ENCODE measurements at regions not wholly inside any gene's neighbourhood (a gene's known extent, or its start where the extent isn't known, plus 50 kb on each side); places are given as distances from the start of the nearest gene placed in this dataset.

DNA sequence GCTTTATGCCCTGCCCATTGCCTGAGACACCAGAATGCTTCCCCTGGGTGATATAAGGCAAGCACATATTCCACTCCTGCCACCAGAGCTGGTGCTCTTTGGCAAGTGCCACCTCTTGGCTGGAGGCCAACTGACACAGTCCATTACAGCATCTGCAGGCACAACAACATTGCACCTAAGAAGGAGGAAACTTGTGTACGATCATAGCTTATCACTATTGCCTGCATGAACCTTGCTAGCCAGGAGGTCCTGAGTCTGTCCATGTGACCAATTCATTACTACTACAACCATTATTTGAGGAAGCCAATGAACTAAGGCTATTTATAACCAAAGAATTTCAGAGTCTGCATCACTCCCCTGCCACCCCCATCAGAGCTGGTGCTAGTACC, 119.8 kb upstream of the SCAF11 start:
- TF ChIP-seq, protein P1, sequence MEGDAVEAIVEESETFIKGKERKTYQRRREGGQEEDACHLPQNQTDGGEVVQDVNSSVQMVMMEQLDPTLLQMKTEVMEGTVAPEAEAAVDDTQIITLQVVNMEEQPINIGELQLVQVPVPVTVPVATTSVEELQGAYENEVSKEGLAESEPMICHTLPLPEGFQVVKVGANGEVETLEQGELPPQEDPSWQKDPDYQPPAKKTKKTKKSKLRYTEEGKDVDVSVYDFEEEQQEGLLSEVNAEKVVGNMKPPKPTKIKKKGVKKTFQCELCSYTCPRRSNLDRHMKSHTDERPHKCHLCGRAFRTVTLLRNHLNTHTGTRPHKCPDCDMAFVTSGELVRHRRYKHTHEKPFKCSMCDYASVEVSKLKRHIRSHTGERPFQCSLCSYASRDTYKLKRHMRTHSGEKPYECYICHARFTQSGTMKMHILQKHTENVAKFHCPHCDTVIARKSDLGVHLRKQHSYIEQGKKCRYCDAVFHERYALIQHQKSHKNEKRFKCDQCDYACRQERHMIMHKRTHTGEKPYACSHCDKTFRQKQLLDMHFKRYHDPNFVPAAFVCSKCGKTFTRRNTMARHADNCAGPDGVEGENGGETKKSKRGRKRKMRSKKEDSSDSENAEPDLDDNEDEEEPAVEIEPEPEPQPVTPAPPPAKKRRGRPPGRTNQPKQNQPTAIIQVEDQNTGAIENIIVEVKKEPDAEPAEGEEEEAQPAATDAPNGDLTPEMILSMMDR (IDR thresholded peaks at IDR 0.05) = no peak
- ChIA-PET CTCF (interaction anchor here (0.9 to 3.2 kb wide), 5 partner anchors 15 to 960 kb away, joined by 3 to 22 read pairs (median 3); no protein-coding TSS in a partner anchor), POLR2A (interaction anchor here (1.1 kb wide), 1 partner anchor 15 kb away, joined by 5 read pairs; no protein-coding TSS in a partner anchor)
- ATAC-seq (ENCODE audit: low read depth) (no peak), DNase-seq (peak; percentile 17)
- H3K27me3 Mint-ChIP-seq = peaks cover 2% of the 10 kb centered on the region
- peaks cover 2% of the 10 kb centered on the region for H3K9me3 Mint-ChIP-seq
- peaks cover 49% of the 10 kb centered on the region for H3K4me1 Mint-ChIP-seq
- intact Hi-C loops (cut with micrococcal nuclease) = no loop called here
- H3K27ac Mint-ChIP-seq = peak overlapping the region; percentile 85
- no peak overlapping the region for H3K4me3 Mint-ChIP-seq
- no peaks in the 10 kb centered on the region for H3K36me3 Mint-ChIP-seq (ENCODE audit: low read depth)

DNA sequence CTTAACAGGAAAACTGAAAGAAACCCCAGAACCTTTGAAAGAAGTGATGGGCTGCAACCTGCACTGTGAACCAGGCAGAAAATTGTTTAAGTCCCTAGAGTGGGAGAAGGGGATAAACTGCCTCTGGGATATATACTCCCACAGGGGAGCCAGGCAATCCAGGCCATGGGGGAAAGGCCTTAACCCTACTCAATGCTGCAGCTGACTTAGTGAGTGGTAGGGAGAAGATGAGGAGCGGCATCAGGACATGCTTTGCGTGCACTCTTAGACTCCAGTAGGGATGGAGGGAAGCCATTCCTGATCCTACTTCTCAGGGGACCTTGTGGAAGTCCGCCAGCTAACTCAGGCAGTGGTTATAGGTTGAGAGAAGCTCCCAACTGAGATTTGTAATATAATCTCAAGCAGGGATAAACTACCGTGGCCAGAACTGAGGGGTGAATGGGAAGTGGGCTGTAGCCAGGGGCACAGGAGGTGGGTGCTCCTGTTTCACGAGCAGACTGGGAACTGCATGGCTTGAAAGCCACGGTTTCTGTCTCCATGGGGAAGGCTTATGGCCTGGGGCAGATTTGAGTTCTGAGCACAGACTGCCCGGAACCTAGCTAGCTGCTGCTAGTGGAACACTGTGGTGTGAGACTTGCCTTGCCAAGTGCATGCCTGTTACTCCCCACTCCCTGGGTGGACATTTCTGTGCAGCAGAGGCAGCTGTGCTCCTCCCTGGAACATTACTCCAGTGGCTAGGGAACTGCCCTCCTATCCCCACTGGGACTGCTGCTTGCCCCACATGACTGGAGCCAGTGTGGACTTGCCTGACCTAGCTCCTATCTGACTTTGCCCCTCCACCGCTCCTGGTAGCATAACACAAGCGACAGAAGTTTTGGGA, 119.2 kb upstream of the SCAF11 start:
- ChIA-PET POLR2A (interaction anchor here (1.0 to 1.7 kb wide), 6 partner anchors 15 to 262 kb away, joined by 3 to 8 read pairs (median 4); partner anchors contain the start of genes SCAF11 and SLC38A1), CTCF (interaction anchor here (0.7 to 3.2 kb wide), 5 partner anchors 11 to 961 kb away, joined by 3 to 22 read pairs (median 3); no protein-coding TSS in a partner anchor)
- H3K4me1 Mint-ChIP-seq = peaks cover 49% of the 10 kb centered on the region
- peak overlapping the region; percentile 85 for H3K27ac Mint-ChIP-seq
- DNase-seq (no peak), ATAC-seq (ENCODE audit: low read depth) (no peak)
- intact Hi-C loops (cut with micrococcal nuclease) = loop anchor here (2.0 kb wide), 2 partner anchors 19 to 37 kb away; no protein-coding TSS in a partner anchor
- TF ChIP-seq, protein P1 (IDR thresholded peaks at IDR 0.05) = no peak
- no peaks in the 10 kb centered on the region for H3K36me3 Mint-ChIP-seq (ENCODE audit: low read depth)
- H3K27me3 Mint-ChIP-seq = peaks cover 2% of the 10 kb centered on the region
- H3K4me3 Mint-ChIP-seq = peak overlapping the region; percentile 60
- H3K9me3 Mint-ChIP-seq = peaks cover 2% of the 10 kb centered on the region

DNA sequence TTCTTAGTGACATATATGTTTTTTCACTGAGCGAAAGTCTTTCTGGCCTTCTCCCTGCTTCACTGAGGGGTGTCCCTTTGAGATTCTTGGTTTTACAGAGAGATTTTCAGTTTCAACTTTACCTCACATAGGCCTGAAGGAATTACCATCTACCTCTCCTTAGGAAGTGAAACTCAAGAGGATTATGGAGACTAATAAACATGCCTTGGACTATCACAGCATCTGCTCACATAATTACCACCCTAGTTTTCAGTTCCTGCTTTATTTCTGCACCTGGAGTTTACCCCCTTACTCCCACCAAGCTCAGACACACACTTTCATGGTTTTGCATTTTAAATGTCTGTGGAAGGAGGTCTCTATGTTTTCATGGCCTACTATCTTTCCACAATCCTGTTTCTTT, 118.3 kb upstream of the SCAF11 start:
- H3K27ac Mint-ChIP-seq = peak overlapping the region; percentile 85
- H3K4me3 Mint-ChIP-seq = peak overlapping the region; percentile 60
- ChIA-PET POLR2A (interaction anchor here (0.5 to 1.7 kb wide), 7 partner anchors 16 to 380 kb away, joined by 3 to 9 read pairs (median 4); partner anchors contain the start of genes SCAF11 and SLC38A1), CTCF (interaction anchor here (1.2 to 3.2 kb wide), 3 partner anchors 16 to 194 kb away, joined by 3 to 22 read pairs (median 4); no protein-coding TSS in a partner anchor)
- H3K36me3 Mint-ChIP-seq (ENCODE audit: low read depth) = no peaks in the 10 kb centered on the region
- H3K9me3 Mint-ChIP-seq = peaks cover 2% of the 10 kb centered on the region
- ATAC-seq (ENCODE audit: low read depth) = peak; percentile 87
- TF ChIP-seq, protein P1 (IDR thresholded peaks at IDR 0.05) = no peak
- intact Hi-C loops (cut with micrococcal nuclease) = loop anchor here (1.0 to 2.0 kb wide), 3 partner anchors 18 to 118 kb away; partner anchors contain the start of gene SCAF11
- H3K27me3 Mint-ChIP-seq = no peaks in the 10 kb centered on the region
- DNase-seq = no peak
- peaks cover 49% of the 10 kb centered on the region for H3K4me1 Mint-ChIP-seq

DNA sequence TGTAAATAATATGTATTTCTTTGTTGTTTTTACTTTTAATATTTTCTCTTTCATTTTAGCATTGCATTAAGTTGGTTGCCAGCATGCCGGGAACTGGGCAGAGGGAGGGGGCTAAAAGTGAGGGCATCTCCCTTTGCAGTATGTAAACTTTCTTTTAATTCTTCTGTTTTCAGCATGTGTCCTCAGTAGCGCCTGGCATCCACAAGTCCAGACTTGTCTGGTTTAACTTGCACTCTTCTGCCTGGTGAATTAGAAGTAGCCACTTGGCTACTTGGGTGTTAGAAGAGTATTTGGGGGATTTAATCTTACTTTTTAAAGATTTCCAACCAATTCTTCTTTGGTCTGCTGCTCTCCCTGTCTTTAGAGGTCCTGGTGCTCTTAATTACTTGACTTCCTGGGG, 117.2 kb upstream of the SCAF11 start:
- ChIA-PET CTCF (interaction anchor here (1.2 to 3.2 kb wide), 2 partner anchors 17 to 35 kb away, joined by 4 to 22 read pairs; no protein-coding TSS in a partner anchor), POLR2A (interaction anchor here (0.8 to 1.7 kb wide), 2 partner anchors 117 to 256 kb away, joined by 3 to 8 read pairs; partner anchors contain the start of gene SCAF11)
- peaks cover 49% of the 10 kb centered on the region for H3K4me1 Mint-ChIP-seq
- no peaks in the 10 kb centered on the region for H3K36me3 Mint-ChIP-seq (ENCODE audit: low read depth)
- H3K4me3 Mint-ChIP-seq = no peak overlapping the region
- H3K9me3 Mint-ChIP-seq = peaks cover 2% of the 10 kb centered on the region
- H3K27ac Mint-ChIP-seq = peak overlapping the region; percentile 85
- ATAC-seq (ENCODE audit: low read depth) = no peak
- H3K27me3 Mint-ChIP-seq = no peaks in the 10 kb centered on the region
- intact Hi-C loops (cut with micrococcal nuclease) = no loop called here
- TF ChIP-seq, protein P1 (IDR thresholded peaks at IDR 0.05) = no peak
- no peak for DNase-seq

DNA sequence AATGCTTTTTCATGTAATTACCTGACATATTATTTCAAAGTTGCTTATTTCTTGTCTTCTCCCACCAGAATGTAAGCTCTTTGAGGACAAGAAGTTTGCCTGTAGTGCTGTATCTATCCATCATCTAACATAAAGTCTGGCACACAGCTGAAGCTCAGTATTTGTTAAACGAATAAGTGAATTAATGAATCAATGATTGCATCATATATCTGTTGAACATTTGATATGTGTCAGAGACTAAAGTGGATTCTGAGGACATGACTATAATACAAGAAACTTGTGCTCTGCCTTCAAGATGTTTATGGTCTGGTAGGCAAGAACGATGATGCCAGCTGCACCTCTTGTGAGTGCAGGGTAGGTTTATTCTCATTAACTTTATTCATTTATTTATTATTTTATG, 115.4 kb upstream of the SCAF11 start:
- DNase-seq = no peak
- Mint-ChIP-seq H3K9me3 (no peaks in the 10 kb centered on the region), H3K27me3 (no peaks in the 10 kb centered on the region), H3K4me1 (peaks cover 41% of the 10 kb centered on the region), H3K27ac (no peak overlapping the region), H3K36me3 (ENCODE audit: low read depth) (no peaks in the 10 kb centered on the region), H3K4me3 (no peak overlapping the region)
- ATAC-seq (ENCODE audit: low read depth) = no peak
- intact Hi-C loops (cut with micrococcal nuclease) = no loop called here
- TF ChIP-seq, protein P1 (IDR thresholded peaks at IDR 0.05) = no peak
- ChIA-PET CTCF (no interaction called here), POLR2A (no interaction called here)
